ENCODE measurements at regions not wholly inside any gene's neighbourhood (a gene's known extent, or its start where the extent isn't known, plus 50 kb on each side); places are given as distances from the start of the nearest gene placed in this dataset.

- no peak for ATAC-seq
- TF ChIP-seq ESRRG (CRISPR knock-in tag; IDR thresholded peaks at IDR 0.05) (no peak), GLIS3 (CRISPR knock-in tag; IDR thresholded peaks at IDR 0.05) (no peak), SNAI2 (CRISPR knock-in tag; IDR thresholded peaks at IDR 0.05) (no peak), ZNF70 (CRISPR knock-in tag; IDR thresholded peaks at IDR 0.05) (no peak), ZFP30 (CRISPR knock-in tag; IDR thresholded peaks at IDR 0.05) (no peak), CSDC2 (CRISPR knock-in tag; IDR thresholded peaks at IDR 0.05) (no peak), TCF4 (CRISPR knock-in tag; IDR thresholded peaks at IDR 0.05; ENCODE audit: borderline replicate concordance) (no peak), ISL1 (CRISPR knock-in tag; IDR thresholded peaks at IDR 0.05) (no peak), TOX (CRISPR knock-in tag; IDR thresholded peaks at IDR 0.05; ENCODE audit: borderline replicate concordance) (no peak), BACH2 (CRISPR knock-in tag; IDR thresholded peaks at IDR 0.05; ENCODE audit: borderline replicate concordance) (no peak), CSRNP3 (CRISPR knock-in tag; IDR thresholded peaks at IDR 0.05) (no peak), RARB (CRISPR knock-in tag; IDR thresholded peaks at IDR 0.05) (no peak), ZNF565 (CRISPR knock-in tag; conservative IDR thresholded peaks at IDR 0.05; ENCODE audit: low read depth) (no peak), ARNTL (CRISPR knock-in tag; IDR thresholded peaks at IDR 0.05; ENCODE audit: borderline replicate concordance, low read depth) (no peak), TSHZ2 (CRISPR knock-in tag; IDR thresholded peaks at IDR 0.05) (no peak), OSR1 (CRISPR knock-in tag; IDR thresholded peaks at IDR 0.05) (no peak), PPARA (CRISPR knock-in tag; IDR thresholded peaks at IDR 0.05; ENCODE audit: borderline replicate concordance) (no peak), ZFP3 (CRISPR knock-in tag; IDR thresholded peaks at IDR 0.05) (no peak)
- TF ChIP-seq, protein P1, sequence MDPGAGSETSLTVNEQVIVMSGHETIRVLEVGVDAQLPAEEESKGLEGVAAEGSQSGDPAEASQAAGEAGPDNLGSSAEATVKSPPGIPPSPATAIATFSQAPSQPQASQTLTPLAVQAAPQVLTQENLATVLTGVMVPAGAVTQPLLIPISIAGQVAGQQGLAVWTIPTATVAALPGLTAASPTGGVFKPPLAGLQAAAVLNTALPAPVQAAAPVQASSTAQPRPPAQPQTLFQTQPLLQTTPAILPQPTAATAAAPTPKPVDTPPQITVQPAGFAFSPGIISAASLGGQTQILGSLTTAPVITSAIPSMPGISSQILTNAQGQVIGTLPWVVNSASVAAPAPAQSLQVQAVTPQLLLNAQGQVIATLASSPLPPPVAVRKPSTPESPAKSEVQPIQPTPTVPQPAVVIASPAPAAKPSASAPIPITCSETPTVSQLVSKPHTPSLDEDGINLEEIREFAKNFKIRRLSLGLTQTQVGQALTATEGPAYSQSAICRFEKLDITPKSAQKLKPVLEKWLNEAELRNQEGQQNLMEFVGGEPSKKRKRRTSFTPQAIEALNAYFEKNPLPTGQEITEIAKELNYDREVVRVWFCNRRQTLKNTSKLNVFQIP (CRISPR knock-in tag; IDR thresholded peaks at IDR 0.05; ENCODE audit: borderline replicate concordance, low read depth), result no peak
- TF ChIP-seq, protein P2, sequence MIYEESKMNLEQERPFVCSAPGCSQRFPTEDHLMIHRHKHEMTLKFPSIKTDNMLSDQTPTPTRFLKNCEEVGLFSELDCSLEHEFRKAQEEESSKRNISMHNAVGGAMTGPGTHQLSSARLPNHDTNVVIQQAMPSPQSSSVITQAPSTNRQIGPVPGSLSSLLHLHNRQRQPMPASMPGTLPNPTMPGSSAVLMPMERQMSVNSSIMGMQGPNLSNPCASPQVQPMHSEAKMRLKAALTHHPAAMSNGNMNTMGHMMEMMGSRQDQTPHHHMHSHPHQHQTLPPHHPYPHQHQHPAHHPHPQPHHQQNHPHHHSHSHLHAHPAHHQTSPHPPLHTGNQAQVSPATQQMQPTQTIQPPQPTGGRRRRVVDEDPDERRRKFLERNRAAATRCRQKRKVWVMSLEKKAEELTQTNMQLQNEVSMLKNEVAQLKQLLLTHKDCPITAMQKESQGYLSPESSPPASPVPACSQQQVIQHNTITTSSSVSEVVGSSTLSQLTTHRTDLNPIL (CRISPR knock-in tag; IDR thresholded peaks at IDR 0.05; ENCODE audit: low read depth), result no peak
These were observed 118.8 kb downstream of the PSMG1 start for GRCh38 chr21:39064325-39065012.

- no peak for TF ChIP-seq GLIS3 (CRISPR knock-in tag; IDR thresholded peaks at IDR 0.05)
- no peak for TF ChIP-seq TCF4 (CRISPR knock-in tag; IDR thresholded peaks at IDR 0.05; ENCODE audit: borderline replicate concordance)
- no peak for TF ChIP-seq TOX (CRISPR knock-in tag; IDR thresholded peaks at IDR 0.05; ENCODE audit: borderline replicate concordance)
- no peak for TF ChIP-seq CSDC2 (CRISPR knock-in tag; IDR thresholded peaks at IDR 0.05)
- TF ChIP-seq SNAI2 (CRISPR knock-in tag; IDR thresholded peaks at IDR 0.05), result no peak
- TF ChIP-seq, protein P1 (CRISPR knock-in tag; IDR thresholded peaks at IDR 0.05; ENCODE audit: borderline replicate concordance, low read depth), result no peak
- no peak for TF ChIP-seq OSR1 (CRISPR knock-in tag; IDR thresholded peaks at IDR 0.05)
- TF ChIP-seq, protein P2 (CRISPR knock-in tag; IDR thresholded peaks at IDR 0.05; ENCODE audit: low read depth), result no peak
- TF ChIP-seq CSRNP3 (CRISPR knock-in tag; IDR thresholded peaks at IDR 0.05), result no peak
- no peak for TF ChIP-seq ZNF70 (CRISPR knock-in tag; IDR thresholded peaks at IDR 0.05)
- TF ChIP-seq BACH2 (CRISPR knock-in tag; IDR thresholded peaks at IDR 0.05; ENCODE audit: borderline replicate concordance), result no peak
- TF ChIP-seq ZFP30 (CRISPR knock-in tag; IDR thresholded peaks at IDR 0.05), result no peak
- no peak for ATAC-seq
These were observed 119.7 kb downstream of the PSMG1 start for GRCh38 chr21:39063517-39063916.
